ENCODE measurements at regions not wholly inside any gene's neighbourhood (a gene's known extent, or its start where the extent isn't known, plus 50 kb on each side); places are given as distances from the start of the nearest gene placed in this dataset.

GRCh38 chr2:104179644-104180043, 674.3 kb upstream of the POU3F3 start:
- TF ChIP-seq, protein P1, sequence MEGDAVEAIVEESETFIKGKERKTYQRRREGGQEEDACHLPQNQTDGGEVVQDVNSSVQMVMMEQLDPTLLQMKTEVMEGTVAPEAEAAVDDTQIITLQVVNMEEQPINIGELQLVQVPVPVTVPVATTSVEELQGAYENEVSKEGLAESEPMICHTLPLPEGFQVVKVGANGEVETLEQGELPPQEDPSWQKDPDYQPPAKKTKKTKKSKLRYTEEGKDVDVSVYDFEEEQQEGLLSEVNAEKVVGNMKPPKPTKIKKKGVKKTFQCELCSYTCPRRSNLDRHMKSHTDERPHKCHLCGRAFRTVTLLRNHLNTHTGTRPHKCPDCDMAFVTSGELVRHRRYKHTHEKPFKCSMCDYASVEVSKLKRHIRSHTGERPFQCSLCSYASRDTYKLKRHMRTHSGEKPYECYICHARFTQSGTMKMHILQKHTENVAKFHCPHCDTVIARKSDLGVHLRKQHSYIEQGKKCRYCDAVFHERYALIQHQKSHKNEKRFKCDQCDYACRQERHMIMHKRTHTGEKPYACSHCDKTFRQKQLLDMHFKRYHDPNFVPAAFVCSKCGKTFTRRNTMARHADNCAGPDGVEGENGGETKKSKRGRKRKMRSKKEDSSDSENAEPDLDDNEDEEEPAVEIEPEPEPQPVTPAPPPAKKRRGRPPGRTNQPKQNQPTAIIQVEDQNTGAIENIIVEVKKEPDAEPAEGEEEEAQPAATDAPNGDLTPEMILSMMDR (IDR thresholded peaks at IDR 0.05) = no peak
- Histone ChIP-seq H3K4me3 (no peak overlapping the region), H3K36me3 (ENCODE audit: insufficient read depth in 1 of 2, low read depth in 1 of 2) (no peaks in the 10 kb centered on the region), H3K27ac (no peak overlapping the region), H3K4me1 (no peaks in the 10 kb centered on the region), H3K9me3 (peaks cover 5% of the 10 kb centered on the region), H3K27me3 (ENCODE audit: insufficient read depth in 3 of 3, low read length in 2 of 3) (no peaks in the 10 kb centered on the region)
- intact Hi-C loops (cut with DNase I) = no loop called here
- DNase-seq (no peak), ATAC-seq (no peak)
- 93 to 100% (median 96%) methylated on average over 1 of the region's 1 CpG for WGBS, 3 donors

GRCh38 chr2:104200533-104201168, 653.3 kb upstream of the POU3F3 start:
- H3K27me3 ChIP-seq (ENCODE audit: insufficient read depth in 3 of 3, low read length in 2 of 3) = no peaks in the 10 kb centered on the region
- TF ChIP-seq, protein P1 (IDR thresholded peaks at IDR 0.05) = no peak
- H3K27ac ChIP-seq = no peak overlapping the region
- no peaks in the 10 kb centered on the region for H3K9me3 ChIP-seq
- H3K4me3 ChIP-seq = no peak overlapping the region
- WGBS, 3 donors = 80 to 88% (median 84%) methylated on average over 2 of the region's 2 CpGs
- H3K4me1 ChIP-seq = no peaks in the 10 kb centered on the region
- H3K36me3 ChIP-seq (ENCODE audit: insufficient read depth in 1 of 2, low read depth in 1 of 2) = no peaks in the 10 kb centered on the region
- intact Hi-C loops (cut with DNase I) = no loop called here
- no peak for DNase-seq
- no peak for ATAC-seq

DNA sequence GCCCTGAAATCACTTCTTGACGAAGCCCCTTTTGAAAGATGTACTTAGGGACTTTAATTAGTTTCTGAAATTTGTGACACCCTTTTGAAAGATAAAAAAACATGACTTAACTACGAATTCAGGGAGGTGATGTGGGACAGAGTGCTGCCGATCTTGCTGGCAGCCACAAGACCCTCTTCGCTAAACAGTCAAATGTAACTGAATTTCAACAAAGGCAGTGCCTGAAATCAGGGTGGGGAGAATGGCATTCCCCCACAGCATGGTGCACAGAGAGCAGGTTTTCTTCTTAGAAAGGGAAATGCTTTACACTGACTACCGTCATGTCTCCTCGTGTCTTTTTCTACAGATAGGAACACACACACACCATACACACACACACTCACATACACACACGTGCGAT, 640.2 kb upstream of the POU3F3 start:
- Histone ChIP-seq H3K36me3 (ENCODE audit: insufficient read depth in 1 of 2, low read depth in 1 of 2) (no peaks in the 10 kb centered on the region), H3K27ac (no peak overlapping the region), H3K4me1 (no peaks in the 10 kb centered on the region), H3K4me3 (no peak overlapping the region), H3K27me3 (ENCODE audit: insufficient read depth in 3 of 3, low read length in 2 of 3) (no peaks in the 10 kb centered on the region), H3K9me3 (no peaks in the 10 kb centered on the region)
- TF ChIP-seq, protein P1 (IDR thresholded peaks at IDR 0.05) = no peak
- WGBS, 3 donors = 74 to 76% (median 75%) methylated on average over 8 of the region's 8 CpGs
- intact Hi-C loops (cut with DNase I) = no loop called here
- DNase-seq (no peak), ATAC-seq (no peak)

GRCh38 chr2:104215269-104216161, 638.4 kb upstream of the POU3F3 start:
- Histone ChIP-seq H3K27me3 (ENCODE audit: insufficient read depth in 3 of 3, low read length in 2 of 3) (no peaks in the 10 kb centered on the region), H3K27ac (no peak overlapping the region), H3K36me3 (ENCODE audit: insufficient read depth in 1 of 2, low read depth in 1 of 2) (no peaks in the 10 kb centered on the region), H3K4me1 (no peaks in the 10 kb centered on the region), H3K9me3 (no peaks in the 10 kb centered on the region), H3K4me3 (no peak overlapping the region)
- ATAC-seq (no peak), DNase-seq (no peak)
- intact Hi-C loops (cut with DNase I) = no loop called here
- 29 to 40% (median 38%) methylated on average over 14 of the region's 14 CpGs for WGBS, 3 donors
- TF ChIP-seq, protein P1 (IDR thresholded peaks at IDR 0.05) = no peak

Data from psoas muscle (tissue), 7 donors.